SJCRH30 (cell line): ENCODE measurements at regions not wholly inside any gene's neighbourhood (a gene's known extent, or its start where the extent isn't known, plus 50 kb on each side); places are given as distances from the start of the nearest gene placed in this dataset.

Experiments
- DNase-seq, 2 experiments: peaks; one replicate each; pipeline ENCODE4 v3.0.0-alpha.2; 2015 to 2020
- H3K27ac ChIP-seq: fragments of 250-450 bp; sonication (Bioruptor Pico); 2 replicates; pipeline ENCODE4 v1.5.1; 2020; ENCODE audit warnings: mild to moderate bottlenecking, moderate library complexity
- H3K27me3 ChIP-seq: fragments of 250-450 bp; sonication (Bioruptor Pico); 2 replicates; pipeline ENCODE4 v1.5.1; 2020; ENCODE audit warnings: mild to moderate bottlenecking, moderate library complexity
- H3K36me3 ChIP-seq: fragments of 250-450 bp; sonication (Bioruptor Pico); 2 replicates; pipeline ENCODE4 v1.5.1; 2020; ENCODE audit warnings: mild to moderate bottlenecking, moderate library complexity
- H3K4me1 ChIP-seq: fragments of 250-450 bp; sonication (Bioruptor Pico); 2 replicates; pipeline ENCODE4 v1.5.1; 2020; ENCODE audit warnings: mild to moderate bottlenecking, moderate library complexity
- H3K4me3 ChIP-seq: fragments of 250-450 bp; sonication (Bioruptor Pico); 2 replicates; pipeline ENCODE4 v1.5.1; 2020; ENCODE audit warnings: mild to moderate bottlenecking, moderate library complexity
- H3K9me3 ChIP-seq: fragments of 250-450 bp; sonication (Bioruptor Pico); replicated peaks from 2 replicates; pipeline ENCODE4 v1.5.1; 2020; ENCODE audit warnings: mild to moderate bottlenecking, moderate library complexity

DNA sequence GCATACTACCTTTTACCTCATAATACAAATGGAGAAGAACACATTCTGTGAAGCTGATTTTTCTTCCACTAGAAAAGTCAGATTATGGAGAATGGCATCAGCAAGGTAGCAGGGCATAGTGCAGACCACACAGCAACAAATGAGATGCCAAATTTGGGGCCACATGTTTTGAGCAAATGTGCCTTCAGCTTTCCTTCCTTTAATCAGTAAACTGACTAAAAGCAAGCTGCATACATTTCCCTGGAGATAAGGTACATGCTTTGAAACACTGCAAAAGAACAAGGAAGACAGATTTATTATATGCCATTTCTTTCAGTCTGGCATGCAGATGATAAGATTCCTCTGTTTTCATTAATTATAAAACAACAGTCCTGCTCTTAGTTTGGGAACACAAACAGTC lies 67.1 kb upstream of the GUCY1A1 start:
- Histone ChIP-seq H3K36me3 (no peaks in the 10 kb centered on the region), H3K9me3 (no peaks in the 10 kb centered on the region), H3K4me1 (no peaks in the 10 kb centered on the region), H3K27me3 (no peaks in the 10 kb centered on the region), H3K27ac (no peak overlapping the region), H3K4me3 (no peak overlapping the region)
- DNase-seq = no peak

DNA sequence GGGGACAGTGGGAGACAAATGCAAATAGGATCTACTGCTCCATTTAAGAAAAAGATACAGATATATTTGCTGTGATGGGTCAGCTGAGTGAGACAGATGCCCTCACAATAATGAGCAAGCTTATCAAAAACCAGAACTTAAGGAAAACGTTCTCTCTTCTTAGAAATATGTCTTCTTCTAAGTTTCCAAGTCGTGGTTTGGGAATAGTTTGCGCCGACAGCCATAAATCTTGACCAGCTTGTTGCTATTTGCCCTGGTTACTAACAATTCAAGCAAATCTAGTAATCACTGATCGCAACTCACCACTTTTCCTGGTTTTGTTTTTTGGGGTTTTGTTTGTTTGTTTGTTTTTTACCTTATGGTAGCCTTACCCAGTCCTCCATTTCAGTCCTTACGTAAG lies 67.6 kb upstream of the GUCY1A1 start:
- Histone ChIP-seq H3K4me1 (no peaks in the 10 kb centered on the region), H3K27ac (no peak overlapping the region), H3K36me3 (no peaks in the 10 kb centered on the region), H3K4me3 (no peak overlapping the region), H3K27me3 (no peaks in the 10 kb centered on the region), H3K9me3 (no peaks in the 10 kb centered on the region)
- no peak for DNase-seq

DNA sequence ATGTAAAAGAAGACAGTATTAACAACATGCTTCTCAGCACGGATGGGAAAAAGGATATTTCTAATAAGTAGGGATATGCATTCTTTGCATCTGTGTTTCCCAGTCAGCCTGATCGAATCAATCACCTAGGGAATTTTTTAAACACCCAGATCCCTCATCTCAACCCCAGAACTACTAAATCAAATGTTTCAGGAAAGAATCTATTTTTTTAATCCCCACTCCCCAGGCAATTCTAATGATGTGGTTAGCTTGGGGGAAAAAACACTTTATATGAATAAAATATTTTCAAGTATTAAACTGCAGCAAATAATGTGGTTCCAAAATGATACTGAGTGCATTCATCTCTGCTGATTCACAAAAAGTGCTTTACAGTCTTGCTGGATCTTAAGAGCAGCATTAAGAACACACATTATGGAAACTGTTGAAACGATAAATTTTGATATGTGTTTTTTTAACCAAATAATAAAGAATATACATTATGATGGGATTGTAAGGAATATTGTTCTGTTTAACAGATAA lies 68.7 kb upstream of the GUCY1A1 start:
- no peak overlapping the region for H3K27ac ChIP-seq
- H3K27me3 ChIP-seq = no peaks in the 10 kb centered on the region
- no peak overlapping the region for H3K4me3 ChIP-seq
- H3K4me1 ChIP-seq = no peaks in the 10 kb centered on the region
- no peaks in the 10 kb centered on the region for H3K9me3 ChIP-seq
- H3K36me3 ChIP-seq = no peaks in the 10 kb centered on the region
- DNase-seq = no peak

DNA sequence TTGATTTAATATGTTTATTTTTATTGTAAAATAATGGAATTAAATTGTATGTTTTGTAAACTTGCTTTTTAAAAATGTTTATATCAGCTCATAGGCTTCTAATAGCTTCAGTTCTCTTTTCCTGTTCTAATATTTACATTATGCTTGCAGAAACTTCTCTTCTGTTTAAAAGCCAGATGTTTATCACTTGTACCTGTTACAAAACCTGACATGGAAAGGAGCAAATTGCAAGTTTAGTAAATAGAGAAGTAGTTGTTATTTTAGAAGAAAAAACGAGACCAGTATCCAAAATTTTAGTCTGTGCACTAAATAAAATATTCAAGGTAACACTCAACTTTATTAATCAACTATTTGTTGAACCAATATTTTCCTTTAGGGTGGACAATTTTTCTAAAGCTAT lies 69.4 kb upstream of the GUCY1A1 start:
- H3K36me3 ChIP-seq = no peaks in the 10 kb centered on the region
- H3K9me3 ChIP-seq = no peaks in the 10 kb centered on the region
- no peak for DNase-seq
- no peak overlapping the region for H3K4me3 ChIP-seq
- no peaks in the 10 kb centered on the region for H3K27me3 ChIP-seq
- no peaks in the 10 kb centered on the region for H3K4me1 ChIP-seq
- H3K27ac ChIP-seq = no peak overlapping the region

DNA sequence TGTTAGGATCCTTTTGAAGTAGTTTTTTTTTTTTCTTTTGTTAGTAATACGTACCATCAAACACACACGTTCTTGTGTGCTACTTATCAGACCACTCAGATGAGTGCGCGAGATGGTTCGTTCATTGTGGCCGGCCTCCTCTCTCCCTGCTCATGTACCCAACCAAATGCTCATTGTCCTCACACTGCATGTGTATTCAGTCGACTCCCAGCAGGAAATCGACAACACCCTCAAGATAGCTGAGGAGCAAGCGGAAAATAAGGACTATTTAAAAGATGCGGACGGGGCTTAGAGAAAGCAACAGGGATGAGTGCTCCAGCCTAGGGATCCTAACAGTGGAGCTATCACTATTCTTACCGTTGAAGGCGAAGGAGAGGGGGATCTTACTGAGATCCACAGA lies 72.9 kb upstream of the GUCY1A1 start:
- Histone ChIP-seq H3K27me3 (no peaks in the 10 kb centered on the region), H3K36me3 (no peaks in the 10 kb centered on the region), H3K9me3 (no peaks in the 10 kb centered on the region), H3K4me3 (no peak overlapping the region), H3K4me1 (no peaks in the 10 kb centered on the region), H3K27ac (no peak overlapping the region)
- DNase-seq = no peak

DNA sequence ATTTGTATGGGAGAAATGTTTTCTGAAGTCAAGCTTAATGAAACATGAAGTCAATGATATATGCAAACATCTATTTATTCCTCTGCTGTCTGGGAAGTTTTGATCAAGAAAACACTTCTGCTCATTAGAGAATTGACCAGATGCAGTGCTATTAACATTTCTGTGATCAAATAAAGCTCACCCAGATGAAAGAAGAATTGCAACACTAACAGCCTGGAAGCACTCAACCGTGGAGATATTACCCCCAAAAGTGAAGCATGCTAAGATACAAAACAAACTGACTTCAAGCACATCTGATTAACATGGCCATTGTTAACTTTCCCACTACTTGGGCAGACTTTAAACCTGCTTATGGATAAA lies 73.7 kb upstream of the GUCY1A1 start:
- Histone ChIP-seq H3K36me3 (no peaks in the 10 kb centered on the region), H3K4me3 (no peak overlapping the region), H3K4me1 (no peaks in the 10 kb centered on the region; the same call in 1 of the 2 replicates), H3K27ac (no peak overlapping the region), H3K27me3 (no peaks in the 10 kb centered on the region), H3K9me3 (no peaks in the 10 kb centered on the region)
- DNase-seq = no peak

DNA sequence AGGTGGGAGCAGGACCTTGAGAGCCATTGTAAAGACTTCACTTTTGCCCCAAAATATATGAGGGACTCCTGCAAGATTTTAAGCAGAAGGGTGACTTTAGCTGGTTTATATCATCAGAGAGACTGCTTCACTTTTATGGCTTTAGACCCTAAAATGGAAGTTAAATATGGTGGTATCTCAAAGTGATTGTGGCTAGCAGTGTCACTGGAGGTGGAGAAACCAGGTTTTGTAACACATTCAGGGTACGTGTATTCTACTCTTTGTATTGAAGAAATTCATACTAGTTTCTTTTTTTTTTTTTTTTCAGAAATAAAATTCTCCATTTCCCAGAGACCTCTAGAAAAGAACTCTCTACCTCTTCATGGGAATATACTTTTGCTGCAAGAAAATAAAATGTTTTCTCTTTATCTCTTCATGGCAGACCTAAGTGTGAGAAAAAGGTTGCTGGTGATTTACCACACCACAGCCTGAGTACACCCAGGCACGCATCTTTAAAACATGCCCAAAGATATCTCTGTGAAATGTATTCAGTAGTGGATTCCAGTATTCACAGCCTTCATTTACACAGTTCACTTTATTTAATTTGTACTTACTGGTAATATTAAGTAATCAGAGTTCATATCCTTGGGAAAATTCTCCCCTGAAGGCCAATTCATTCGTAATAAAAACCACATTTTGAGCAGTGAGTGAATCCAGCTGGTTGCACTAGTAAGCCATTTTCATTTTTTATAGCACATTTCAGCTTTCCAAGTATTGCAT lies 74.3 kb upstream of the GUCY1A1 start:
- Histone ChIP-seq H3K27ac (no peak overlapping the region), H3K4me1 (peaks cover 4% of the 10 kb centered on the region; the same call in 1 of the 2 replicates), H3K9me3 (no peaks in the 10 kb centered on the region), H3K27me3 (no peaks in the 10 kb centered on the region), H3K36me3 (no peaks in the 10 kb centered on the region), H3K4me3 (no peak overlapping the region)
- DNase-seq = no peak

DNA sequence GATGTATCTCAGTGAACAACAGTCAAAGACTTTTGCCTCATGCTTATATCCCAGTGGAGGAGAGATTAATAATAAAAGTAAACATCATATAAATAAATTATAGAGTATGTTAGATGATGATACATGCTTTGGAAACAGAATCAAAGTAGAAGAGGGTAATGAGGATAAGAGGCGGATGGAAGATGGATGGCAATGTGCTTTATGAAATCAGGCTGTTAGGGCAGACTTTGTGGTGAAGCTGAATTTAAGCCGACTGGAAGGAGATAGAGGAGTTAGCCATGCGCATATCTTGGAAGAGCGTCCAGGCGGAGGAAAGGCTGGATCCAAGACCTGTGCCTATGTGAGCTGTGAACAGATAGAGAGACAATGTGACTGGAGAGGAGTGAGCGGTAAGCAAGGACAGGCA lies 74.9 kb upstream of the GUCY1A1 start:
- peaks cover 5% of the 10 kb centered on the region; the same call in 1 of the 2 replicates for H3K4me1 ChIP-seq
- H3K9me3 ChIP-seq = no peaks in the 10 kb centered on the region
- no peak for DNase-seq
- H3K4me3 ChIP-seq = no peak overlapping the region
- no peaks in the 10 kb centered on the region for H3K27me3 ChIP-seq
- H3K27ac ChIP-seq = no peak overlapping the region
- no peaks in the 10 kb centered on the region for H3K36me3 ChIP-seq

DNA sequence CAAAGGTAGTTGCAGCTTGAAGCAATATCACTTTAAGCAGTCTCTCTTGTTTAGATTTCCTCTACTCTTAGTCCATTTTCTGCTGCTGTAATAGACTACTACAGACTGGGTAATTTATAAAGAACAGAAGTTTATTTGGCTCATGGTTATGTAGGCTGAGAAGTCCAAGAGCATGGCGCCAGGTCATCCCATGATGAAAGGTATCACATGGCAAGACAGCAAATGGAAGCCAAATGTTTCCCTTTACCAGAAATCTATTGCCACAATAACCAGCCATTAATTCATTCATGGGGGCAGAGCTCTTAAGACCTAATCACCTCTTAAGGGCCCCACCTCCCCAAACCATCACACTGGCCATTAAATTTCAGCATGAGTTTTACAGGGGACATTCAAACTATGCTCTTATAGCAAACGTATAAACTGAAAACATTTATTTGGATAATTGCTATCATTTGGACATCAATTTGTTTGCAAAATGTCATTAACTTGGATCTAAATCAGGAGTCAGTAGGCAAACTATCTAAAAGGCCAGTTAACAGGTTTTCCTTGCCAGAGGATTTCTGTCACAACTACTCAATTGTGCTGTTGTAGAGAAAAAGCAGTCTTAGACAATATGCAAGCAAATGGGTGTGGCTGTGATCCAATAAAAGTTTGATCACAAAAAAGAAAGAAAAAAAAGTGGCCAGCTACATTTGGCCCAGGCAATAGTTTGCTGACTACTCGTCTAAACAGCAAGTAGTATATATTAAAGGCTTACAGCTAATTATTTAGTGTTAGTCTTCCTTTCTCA lies 75.7 kb upstream of the GUCY1A1 start:
- Histone ChIP-seq H3K36me3 (no peaks in the 10 kb centered on the region), H3K4me1 (peaks cover 5% of the 10 kb centered on the region; the same call in 1 of the 2 replicates), H3K27ac (no peak overlapping the region), H3K4me3 (no peak overlapping the region), H3K9me3 (no peaks in the 10 kb centered on the region), H3K27me3 (no peaks in the 10 kb centered on the region)
- DNase-seq = no peak

DNA sequence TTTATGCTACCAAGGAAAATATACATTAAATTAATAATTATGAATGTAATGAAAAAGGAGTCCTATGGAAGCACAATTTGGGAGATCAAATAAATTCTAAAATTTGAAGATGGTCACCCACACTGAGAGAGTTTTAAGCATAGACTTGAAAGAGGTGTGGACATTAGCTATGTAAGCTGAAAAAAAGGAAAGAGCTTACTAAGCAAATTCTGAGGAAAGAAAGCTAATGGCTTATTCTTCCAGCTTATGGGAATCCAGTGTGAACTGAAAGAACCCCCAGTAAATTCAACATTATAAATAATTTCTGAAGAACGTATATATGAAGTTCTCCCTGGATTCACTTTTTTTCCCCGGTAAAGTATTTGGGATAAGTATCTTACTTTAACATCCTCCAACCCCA lies 78.2 kb upstream of the GUCY1A1 start:
- Histone ChIP-seq H3K27ac (no peak overlapping the region), H3K4me3 (no peak overlapping the region), H3K4me1 (peaks cover 5% of the 10 kb centered on the region; the same call in 1 of the 2 replicates), H3K36me3 (no peaks in the 10 kb centered on the region), H3K27me3 (no peaks in the 10 kb centered on the region), H3K9me3 (no peaks in the 10 kb centered on the region)
- no peak for DNase-seq

DNA sequence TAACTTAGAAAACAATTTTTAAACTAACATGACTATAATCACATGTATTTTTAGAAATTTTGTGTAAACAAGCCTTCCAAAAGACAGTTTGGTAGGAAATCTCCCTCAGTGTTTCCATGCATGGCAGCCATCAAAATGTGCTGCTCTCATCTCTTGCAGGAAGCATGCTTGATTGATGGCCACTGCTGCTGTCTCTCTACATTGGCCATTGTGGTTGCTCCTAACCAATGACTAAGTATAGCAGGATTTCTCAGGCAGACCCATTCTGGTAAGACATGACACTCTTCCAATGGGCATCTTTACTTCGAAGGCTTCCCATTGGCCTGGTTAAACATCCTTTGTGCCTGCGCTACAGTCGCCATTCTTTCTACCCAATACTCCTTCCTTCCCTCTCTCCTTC lies 78.9 kb upstream of the GUCY1A1 start:
- Histone ChIP-seq H3K36me3 (no peaks in the 10 kb centered on the region), H3K9me3 (no peaks in the 10 kb centered on the region), H3K4me1 (peaks cover 8% of the 10 kb centered on the region), H3K4me3 (no peak overlapping the region), H3K27me3 (no peaks in the 10 kb centered on the region), H3K27ac (0 out of 2 replicates have a peak overlapping the region, but pooled peaks have one; percentile 16)
- peak; percentile 48 to 65 for DNase-seq

DNA sequence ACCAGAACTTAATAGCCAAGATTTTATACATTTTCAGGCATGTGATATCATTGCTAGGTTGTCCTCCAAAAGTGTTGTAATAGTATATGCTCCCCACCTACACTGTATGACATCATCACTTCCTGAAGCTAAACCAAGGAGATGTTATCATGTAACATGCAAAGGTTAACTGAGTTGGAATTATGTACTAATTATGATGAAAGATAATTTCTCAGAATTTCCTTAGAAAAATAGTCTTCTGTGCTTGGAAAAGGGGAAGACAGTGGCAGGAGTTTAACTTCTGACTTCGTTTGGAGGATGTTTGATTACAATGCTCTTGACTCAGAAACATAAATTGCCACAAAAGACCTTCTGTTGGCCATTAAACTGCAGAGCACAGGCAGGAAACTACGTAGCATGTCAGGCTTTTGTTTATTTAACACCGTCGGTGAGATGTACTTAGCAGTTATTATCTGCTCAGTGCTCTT lies 83.6 kb upstream of the GUCY1A1 start:
- no peaks in the 10 kb centered on the region for H3K36me3 ChIP-seq
- no peaks in the 10 kb centered on the region for H3K9me3 ChIP-seq
- H3K27ac ChIP-seq = peak overlapping the region; percentile 47
- H3K4me1 ChIP-seq = peaks cover 9% of the 10 kb centered on the region
- H3K27me3 ChIP-seq = no peaks in the 10 kb centered on the region
- H3K4me3 ChIP-seq = peak overlapping the region; percentile 18; the same call in 1 of the 2 replicates
- peak in 1 of 2 experiments; percentile 50 for DNase-seq

DNA sequence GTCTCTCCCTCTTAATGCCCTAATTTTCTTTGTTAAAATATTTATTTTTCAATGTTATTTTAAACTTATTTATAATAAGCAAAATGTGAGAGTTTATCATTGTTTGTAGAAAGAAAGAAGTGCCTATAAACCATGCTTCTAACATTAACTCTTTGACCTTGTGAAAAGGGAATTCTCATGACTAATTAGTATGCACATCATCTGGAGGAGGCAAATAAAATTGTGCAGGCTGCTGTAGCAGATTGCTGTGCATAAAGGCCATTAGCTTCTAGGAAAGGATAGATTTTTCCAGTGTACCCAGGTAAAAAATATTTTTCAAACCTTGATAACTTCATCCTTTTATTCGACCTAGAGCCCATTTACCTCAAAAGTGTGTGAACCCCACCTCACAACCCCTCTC lies 84.6 kb upstream of the GUCY1A1 start:
- DNase-seq = no peak
- Histone ChIP-seq H3K4me1 (peaks cover 5% of the 10 kb centered on the region; the same call in 1 of the 2 replicates), H3K36me3 (no peaks in the 10 kb centered on the region), H3K27me3 (no peaks in the 10 kb centered on the region), H3K9me3 (no peaks in the 10 kb centered on the region), H3K4me3 (no peak overlapping the region), H3K27ac (no peak overlapping the region)

DNA sequence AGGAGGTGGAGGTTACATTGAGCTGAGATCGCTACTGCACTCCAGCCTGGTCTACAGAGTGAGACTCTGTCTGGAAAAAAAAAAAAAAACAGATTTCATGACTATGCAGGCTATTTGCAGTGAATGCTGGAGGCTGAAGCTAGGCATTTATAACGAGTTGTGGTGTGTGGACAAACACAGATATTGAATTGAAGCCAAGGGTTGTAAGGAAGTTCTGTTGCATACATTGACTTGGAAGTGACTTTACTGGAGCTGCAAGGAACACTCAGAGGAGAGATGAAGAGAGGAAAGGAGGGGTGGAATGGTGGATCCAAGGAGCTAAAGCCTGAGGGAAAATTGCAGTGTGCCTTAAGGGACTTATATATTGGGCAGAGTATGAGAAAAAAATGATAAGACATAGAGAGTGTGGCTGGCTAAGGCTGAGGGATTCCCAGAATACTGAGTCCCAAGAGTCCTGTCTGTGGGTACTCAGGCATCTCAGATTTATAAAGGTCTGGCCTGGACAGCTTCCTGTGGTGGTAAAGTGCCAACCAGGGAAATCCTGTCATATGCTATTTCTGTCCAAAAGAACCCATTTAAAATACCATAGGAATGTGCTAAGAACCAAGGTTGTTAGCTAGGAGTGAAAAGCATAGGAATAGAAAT lies 87.8 kb upstream of the GUCY1A1 start:
- H3K36me3 ChIP-seq = no peaks in the 10 kb centered on the region
- DNase-seq = peak in 1 of 2 experiments; percentile 3
- no peaks in the 10 kb centered on the region for H3K9me3 ChIP-seq
- no peak overlapping the region for H3K4me3 ChIP-seq
- H3K27ac ChIP-seq = no peak overlapping the region
- H3K27me3 ChIP-seq = no peaks in the 10 kb centered on the region
- H3K4me1 ChIP-seq = peaks cover 5% of the 10 kb centered on the region; the same call in 1 of the 2 replicates

DNA sequence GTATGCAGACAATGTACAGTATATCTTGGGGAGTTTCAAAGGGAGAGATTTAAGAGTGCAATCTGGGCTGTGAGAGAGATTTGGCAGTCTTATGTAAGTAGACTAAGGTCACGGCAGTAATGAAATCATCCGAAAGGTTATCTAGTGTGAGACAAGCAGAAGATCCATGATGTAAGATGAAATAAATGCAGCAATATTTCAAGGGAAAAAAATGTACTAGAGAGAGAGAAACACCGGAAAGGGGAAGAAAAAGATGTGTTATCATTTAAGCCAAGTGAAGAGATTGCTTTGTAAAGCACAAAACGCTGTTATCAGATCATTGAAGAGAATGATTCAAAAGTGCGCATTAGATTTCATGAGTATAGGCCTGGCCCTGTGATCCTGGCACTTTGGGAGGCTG lies 88.4 kb upstream of the GUCY1A1 start:
- no peak for DNase-seq
- Histone ChIP-seq H3K27ac (no peak overlapping the region), H3K4me3 (no peak overlapping the region)

More for the DNA sequence above, 88.4 kb upstream of the GUCY1A1 start:
- Histone ChIP-seq H3K36me3 (no peaks in the 10 kb centered on the region), H3K9me3 (no peaks in the 10 kb centered on the region), H3K27me3 (no peaks in the 10 kb centered on the region), H3K4me1 (peaks cover 5% of the 10 kb centered on the region; the same call in 1 of the 2 replicates)
